ENCODE measurements at regions not wholly inside any gene's neighbourhood (a gene's known extent, or its start where the extent isn't known, plus 50 kb on each side); places are given as distances from the start of the nearest gene placed in this dataset.

DNA sequence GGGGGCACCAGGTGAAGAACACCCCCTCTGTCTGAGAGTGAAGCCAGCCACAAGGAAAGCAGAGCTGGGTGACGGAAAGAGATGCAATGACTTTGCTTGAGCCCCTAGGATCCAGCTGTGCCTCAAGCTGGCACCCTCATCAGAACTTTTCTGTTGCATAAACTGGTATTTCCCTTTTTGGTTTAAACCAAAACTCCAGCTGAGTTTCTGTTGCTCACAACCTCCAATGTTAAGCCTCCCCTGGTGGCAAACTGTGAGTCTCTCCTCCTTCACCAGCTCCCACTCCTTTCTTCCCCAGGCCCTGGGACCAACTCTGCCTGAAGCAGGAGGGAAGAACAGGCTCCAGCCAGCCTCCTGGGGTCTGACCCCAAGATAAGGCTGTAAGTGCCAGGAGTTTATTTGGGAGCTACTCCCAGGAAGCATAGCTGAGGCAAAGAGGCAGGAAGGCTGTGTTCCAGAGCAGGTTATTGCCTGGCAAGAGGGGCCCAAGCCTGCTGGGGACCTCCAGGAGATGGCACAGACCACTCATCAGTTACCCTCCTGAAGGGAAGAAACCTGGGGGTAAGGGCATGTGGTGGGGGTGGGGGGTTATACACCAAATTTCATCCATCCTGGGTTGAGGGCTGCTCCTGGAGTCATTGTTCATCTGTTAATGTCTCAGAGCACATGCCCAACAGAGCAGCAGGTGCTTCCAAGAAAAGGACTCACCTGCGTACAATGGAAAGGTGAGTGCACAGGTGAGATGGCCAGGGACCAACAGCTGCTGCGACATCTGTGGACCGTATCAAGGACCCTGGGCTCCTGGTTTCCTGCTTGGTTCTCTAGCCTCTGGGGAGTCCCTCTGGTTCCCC, 73.3 kb upstream of the NANOS1 start:
- DNase-seq (ENCODE audit: low spot score) = no peak
- TF ChIP-seq, protein P1, sequence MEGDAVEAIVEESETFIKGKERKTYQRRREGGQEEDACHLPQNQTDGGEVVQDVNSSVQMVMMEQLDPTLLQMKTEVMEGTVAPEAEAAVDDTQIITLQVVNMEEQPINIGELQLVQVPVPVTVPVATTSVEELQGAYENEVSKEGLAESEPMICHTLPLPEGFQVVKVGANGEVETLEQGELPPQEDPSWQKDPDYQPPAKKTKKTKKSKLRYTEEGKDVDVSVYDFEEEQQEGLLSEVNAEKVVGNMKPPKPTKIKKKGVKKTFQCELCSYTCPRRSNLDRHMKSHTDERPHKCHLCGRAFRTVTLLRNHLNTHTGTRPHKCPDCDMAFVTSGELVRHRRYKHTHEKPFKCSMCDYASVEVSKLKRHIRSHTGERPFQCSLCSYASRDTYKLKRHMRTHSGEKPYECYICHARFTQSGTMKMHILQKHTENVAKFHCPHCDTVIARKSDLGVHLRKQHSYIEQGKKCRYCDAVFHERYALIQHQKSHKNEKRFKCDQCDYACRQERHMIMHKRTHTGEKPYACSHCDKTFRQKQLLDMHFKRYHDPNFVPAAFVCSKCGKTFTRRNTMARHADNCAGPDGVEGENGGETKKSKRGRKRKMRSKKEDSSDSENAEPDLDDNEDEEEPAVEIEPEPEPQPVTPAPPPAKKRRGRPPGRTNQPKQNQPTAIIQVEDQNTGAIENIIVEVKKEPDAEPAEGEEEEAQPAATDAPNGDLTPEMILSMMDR (conservative IDR thresholded peaks at IDR 0.05; ENCODE audit: low read depth) = no peak
- no peak overlapping the region for H3K27ac ChIP-seq
- CTCF ChIA-PET = interaction anchor here (0.6 kb wide), 1 partner anchor 297 kb away, joined by 3 read pairs; no protein-coding TSS in a partner anchor
- POLR2A ChIA-PET (ENCODE audit: low non-redundant PET) = no interaction called here

DNA sequence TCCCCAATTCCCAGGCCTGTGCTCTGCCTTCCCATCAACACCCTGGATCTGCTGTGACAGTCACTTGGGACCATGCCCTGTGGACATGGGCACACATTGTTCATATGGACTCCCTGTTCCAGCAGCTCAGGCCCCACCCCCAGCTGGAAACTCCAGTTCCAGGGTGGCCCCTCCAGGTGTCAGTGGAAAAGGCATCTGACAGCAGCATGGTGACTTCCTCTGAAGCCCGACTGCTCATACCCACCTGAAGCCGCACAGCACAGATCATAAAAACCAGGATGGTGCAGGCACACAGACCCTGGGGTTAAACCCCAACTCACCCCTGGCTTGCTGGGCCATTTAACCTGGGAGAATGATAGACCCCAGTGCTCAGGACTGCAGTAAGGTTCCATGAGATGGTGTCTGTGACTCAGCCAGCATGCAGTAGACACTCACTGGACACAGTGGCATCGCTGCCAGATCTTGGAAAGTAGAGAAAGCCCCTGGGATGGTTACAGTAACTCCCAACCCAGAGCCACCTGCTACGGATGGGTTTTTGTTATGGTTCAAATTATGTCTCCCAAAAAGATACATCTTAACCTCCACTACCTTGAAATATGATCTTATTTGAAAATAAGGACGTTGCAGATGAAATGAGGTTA, 72.6 kb upstream of the NANOS1 start:
- POLR2A ChIA-PET (ENCODE audit: low non-redundant PET) = no interaction called here
- no peak for DNase-seq (ENCODE audit: low spot score)
- CTCF ChIA-PET = no interaction called here
- H3K27ac ChIP-seq = no peak overlapping the region
- TF ChIP-seq, protein P1 (conservative IDR thresholded peaks at IDR 0.05; ENCODE audit: low read depth) = no peak

DNA sequence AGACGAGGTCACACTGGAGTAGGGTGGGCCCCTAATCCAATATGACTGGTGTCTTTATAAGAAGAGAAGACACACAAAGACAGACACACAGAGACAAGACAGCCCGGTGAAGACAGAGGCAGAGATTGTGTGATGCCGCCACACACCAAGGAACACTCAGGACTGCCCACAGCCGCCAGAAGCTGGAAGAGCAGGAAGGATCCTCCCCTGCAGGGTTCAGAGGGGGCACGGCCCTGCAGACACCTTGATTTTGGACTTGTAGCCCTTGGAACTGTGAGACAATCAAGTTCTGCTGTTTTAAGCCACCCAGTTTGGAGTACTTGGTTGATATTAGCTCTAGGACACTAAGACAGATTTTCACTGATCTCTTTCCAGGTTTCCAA, 72.1 kb upstream of the NANOS1 start:
- CTCF ChIA-PET = no interaction called here
- TF ChIP-seq, protein P1 (conservative IDR thresholded peaks at IDR 0.05; ENCODE audit: low read depth) = no peak
- DNase-seq (ENCODE audit: low spot score) = no peak
- no peak overlapping the region for H3K27ac ChIP-seq
- POLR2A ChIA-PET (ENCODE audit: low non-redundant PET) = no interaction called here

DNA sequence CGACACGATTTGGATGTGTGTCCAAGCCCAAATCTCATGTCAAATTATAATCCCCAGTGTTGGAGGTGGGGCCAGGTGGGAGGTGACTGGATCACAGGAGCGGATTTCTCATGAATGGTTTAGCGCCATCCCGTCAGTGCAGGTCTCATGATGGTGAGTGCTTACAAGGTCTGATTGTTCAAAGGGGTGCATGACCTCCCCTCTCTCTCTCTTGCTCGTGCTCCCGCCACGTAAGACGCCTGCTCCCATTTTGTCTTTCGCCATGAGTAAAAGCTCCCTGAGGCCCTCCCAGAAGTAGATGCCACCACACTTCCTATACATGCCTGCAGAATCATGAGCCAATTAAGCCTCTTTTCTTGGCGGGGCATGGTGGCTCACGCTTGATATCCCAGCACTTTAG, 71.5 kb upstream of the NANOS1 start:
- ChIA-PET CTCF (no interaction called here), POLR2A (ENCODE audit: low non-redundant PET) (no interaction called here)
- no peak overlapping the region for H3K27ac ChIP-seq
- TF ChIP-seq, protein P1 (conservative IDR thresholded peaks at IDR 0.05; ENCODE audit: low read depth) = no peak
- DNase-seq (ENCODE audit: low spot score) = no peak

DNA sequence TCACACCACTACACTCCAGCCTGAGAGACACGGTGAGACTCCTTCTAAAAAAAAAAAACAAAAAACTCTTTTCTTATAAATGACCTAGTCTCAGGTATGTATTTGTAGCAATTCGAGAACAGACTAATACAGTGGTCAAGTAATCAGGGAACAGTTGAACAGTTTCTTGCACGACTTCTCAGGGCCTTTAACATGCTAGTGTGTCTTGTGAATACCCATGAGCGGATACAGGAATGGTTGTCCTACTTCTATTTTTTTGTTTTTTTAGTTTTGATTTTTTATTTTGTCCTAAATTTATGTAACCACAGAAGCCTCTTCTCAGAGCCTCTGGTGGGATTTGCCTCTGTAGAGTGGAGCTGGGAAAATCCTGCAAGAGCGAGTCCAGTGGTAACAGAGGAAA, 71.0 kb upstream of the NANOS1 start:
- H3K27ac ChIP-seq = peak overlapping the region; percentile 65
- ChIA-PET POLR2A (ENCODE audit: low non-redundant PET) (no interaction called here), CTCF (no interaction called here)
- DNase-seq (ENCODE audit: low spot score) = no peak
- TF ChIP-seq, protein P1 (conservative IDR thresholded peaks at IDR 0.05; ENCODE audit: low read depth) = no peak

DNA sequence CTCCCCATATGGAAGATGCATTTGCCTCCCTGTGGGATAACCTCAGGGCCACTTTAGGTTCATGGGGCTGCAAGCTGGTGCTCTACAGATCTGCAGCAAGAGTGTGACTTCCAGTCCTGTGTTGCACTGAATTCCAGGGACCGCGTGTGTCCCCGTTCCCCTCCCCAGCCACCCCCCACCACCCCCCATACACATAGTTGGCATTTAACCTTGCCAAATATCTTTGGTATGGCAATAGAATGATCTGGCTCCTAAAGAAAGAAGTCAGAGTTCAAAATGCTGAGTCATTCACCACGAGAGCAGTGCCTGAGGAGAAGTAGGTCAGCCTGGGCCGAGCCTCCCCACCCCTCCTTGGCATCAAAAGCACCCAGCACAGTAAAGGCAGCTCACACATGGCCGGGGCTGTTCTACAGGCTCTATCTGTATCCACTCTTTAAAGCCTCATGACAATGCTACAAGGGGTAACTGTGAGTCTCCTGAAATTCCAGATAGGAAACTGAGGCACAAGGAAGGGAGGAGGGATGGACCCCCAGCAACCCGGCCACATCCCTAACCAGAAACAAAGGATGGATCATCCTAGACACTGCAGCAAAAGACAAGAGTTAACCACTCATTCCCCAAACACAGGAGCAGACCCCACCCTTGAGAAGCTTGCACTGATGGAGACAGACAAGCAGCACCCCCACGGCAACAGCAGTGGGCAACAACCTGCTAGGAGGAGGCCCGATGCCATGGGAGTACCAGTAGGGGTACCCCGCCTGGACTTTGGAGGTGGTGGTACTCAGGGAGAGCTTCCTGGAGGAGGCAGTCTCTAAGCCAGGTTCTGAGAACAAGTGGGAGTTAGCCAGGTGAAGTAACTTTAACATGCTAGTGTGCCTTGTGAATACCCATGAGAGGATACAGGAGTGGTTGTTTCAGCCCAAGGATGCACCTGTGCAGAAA, 70.3 kb upstream of the NANOS1 start:
- POLR2A ChIA-PET (ENCODE audit: low non-redundant PET) = no interaction called here
- peak; percentile 93 for DNase-seq (ENCODE audit: low spot score)
- peak overlapping the region; percentile 65 for H3K27ac ChIP-seq
- CTCF ChIA-PET = no interaction called here
- TF ChIP-seq, protein P1 (conservative IDR thresholded peaks at IDR 0.05; ENCODE audit: low read depth) = no peak

All from RWPE1 (cell line).